HG03575 (cell line): ENCODE measurements at regions not wholly inside any gene's neighbourhood (a gene's known extent, or its start where the extent isn't known, plus 50 kb on each side); places are given as distances from the start of the nearest gene placed in this dataset.
"Not testable (repeated sequence)": the region's sequence is repeated elsewhere in the genome, so short reads cannot be mapped to it uniquely, and the experiment has no call there.

Experiments
- ATAC-seq: cut with Tn5 transposase; IDR thresholded peaks from one replicate; pipeline ENCODE4 v1.9.1; 2021; ENCODE audit not compliant: unreplicated experiment, insufficient number of reproducible peaks, low FRiP score; ENCODE audit errors: extremely low read depth

- not testable (repeated sequence) for ATAC-seq
Measured at GRCh38 chr1:120243867-120244266, 67.5 kb upstream of the SEC22B start.

GRCh38 chr1:120242582-120242981 is 66.3 kb upstream of the SEC22B start:
- ATAC-seq, result not testable (repeated sequence)

GRCh38 chr1:120241868-120242267 is 65.5 kb upstream of the SEC22B start:
- ATAC-seq, result not testable (repeated sequence)

GRCh38 chr1:120240181-120240580 is 63.9 kb upstream of the SEC22B start:
- not testable (repeated sequence) for ATAC-seq

GRCh38 chr1:120239351-120239750 is 63.0 kb upstream of the SEC22B start:
- not testable (repeated sequence) for ATAC-seq

- not testable (repeated sequence) for ATAC-seq
Measured at GRCh38 chr1:120238867-120239266, 62.5 kb upstream of the SEC22B start.

GRCh38 chr1:120233661-120234018 is 57.3 kb upstream of the SEC22B start:
- ATAC-seq, result not testable (repeated sequence)

- ATAC-seq, result not testable (repeated sequence)
Measured at GRCh38 chr1:120232834-120233660, 56.7 kb upstream of the SEC22B start.

GRCh38 chr1:120229835-120230234 is 53.5 kb upstream of the SEC22B start:
- not testable (repeated sequence) for ATAC-seq
